ENCODE measurements at regions not wholly inside any gene's neighbourhood (a gene's known extent, or its start where the extent isn't known, plus 50 kb on each side); places are given as distances from the start of the nearest gene placed in this dataset.

DNA sequence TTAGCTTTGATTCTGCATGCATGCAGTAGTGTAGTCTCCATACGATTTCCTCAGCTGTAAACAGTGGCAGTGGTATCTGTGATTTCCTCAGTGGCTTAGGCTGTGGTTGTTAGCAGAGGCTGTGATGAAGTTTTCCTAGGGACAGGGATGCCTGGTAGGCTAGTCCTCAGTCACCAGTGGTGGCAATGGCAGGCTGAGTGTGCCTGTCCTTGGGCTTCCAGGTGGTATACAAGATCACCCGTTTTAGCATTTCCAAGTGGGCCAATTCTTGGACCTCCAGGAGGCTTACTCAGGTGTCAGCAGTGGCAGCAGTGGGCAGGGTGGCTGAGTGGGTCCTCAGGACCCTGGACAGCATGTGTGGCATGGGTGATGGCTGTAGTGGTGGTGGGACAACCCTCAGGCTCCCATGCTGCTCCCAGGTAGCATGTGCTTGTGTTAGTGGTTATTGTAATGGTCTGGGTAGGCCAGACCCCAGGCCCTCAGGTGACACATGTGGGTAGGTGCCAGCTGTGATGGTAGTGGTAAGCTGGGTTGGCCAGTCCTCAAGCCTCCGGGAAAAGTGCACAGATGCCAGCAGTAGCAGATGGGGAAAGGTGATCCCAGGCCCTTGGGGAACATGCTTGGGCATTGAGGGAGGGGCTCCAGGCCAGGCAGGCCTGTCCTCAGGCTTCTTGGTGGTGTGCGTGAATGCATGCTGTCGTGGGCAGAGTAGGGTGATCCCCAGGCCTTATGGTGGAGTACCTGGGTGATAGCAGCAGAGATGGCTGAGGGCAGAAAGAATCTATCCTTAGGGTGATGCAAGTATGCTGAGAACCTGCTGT, 146.5 kb downstream of the PAPOLA start:
- TF ChIP-seq EZH2 (IDR thresholded peaks at IDR 0.05) (no peak), FOXP2 (optimal IDR thresholded peaks at IDR 0.05; ENCODE audit: control extremely low read depth, extremely low read length, insufficient read depth) (no peak)
